ENCODE measurements at regions not wholly inside any gene's neighbourhood (a gene's known extent, or its start where the extent isn't known, plus 50 kb on each side); places are given as distances from the start of the nearest gene placed in this dataset.

DNA sequence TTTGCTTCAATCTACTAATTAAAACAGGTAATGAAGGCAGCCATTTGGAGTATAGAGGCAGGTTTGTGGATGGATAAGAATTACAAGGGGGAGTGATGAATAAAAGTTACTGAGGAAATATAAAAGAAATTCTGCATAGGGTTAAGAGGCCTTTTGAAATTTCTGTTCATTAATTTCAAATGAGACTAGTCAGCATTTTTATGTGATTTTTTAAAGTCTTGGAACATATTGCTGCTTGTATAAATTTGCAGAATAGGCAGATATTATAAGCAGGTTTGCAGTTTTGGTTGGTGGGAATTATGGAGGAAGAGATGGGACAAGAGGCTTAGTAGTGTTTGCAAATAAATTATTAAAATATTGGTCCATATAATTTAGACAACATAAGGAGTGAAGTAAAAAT lies 750.4 kb upstream of the AGA start:
- H3K36me3 ChIP-seq (ENCODE audit: control insufficient read depth, insufficient read depth, low read length), result no peaks in the 10 kb centered on the region
- no peak overlapping the region for H3K4me3 ChIP-seq (replicated peaks; ENCODE audit: low read depth, low read length)
- TF ChIP-seq CTCF (IDR thresholded peaks at IDR 0.05; ENCODE audit: insufficient read depth, low read length, poor library complexity, severe bottlenecking), result no peak
- H3K27me3 ChIP-seq (replicated peaks; ENCODE audit: control insufficient read depth, insufficient read depth, low read length), result no peaks in the 10 kb centered on the region
- DNase-seq (ENCODE audit: extremely low read depth, insufficient read length), result no peak

DNA sequence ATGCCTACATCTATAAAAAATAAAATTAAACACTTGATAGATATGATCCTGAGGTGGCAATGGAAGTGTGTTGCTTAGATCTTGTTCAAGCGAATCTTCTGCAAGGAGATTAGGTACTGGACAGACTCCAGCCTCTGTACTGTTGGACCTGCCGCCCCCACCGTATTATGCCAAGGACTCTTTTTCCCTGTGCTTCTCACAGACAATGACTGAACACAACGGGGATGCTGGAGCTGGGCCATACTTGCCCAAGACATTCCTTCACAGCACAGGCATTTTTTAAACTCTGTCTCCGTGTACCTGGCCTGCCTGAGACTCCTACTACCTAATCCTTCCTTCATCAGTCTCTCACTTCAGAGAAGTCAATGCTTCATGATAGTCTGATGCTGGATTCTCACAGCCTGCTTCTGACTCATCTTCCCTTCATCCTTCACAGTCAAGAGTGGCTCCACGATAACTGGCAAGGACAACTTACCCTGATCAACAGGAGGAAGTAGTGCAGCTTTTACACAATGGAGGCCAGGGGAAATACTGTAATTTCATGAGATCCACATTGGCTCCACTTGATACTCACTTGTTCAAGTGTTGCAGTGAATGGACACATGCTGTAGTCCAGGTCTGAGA lies 754.6 kb upstream of the AGA start:
- no peak for TF ChIP-seq CTCF (IDR thresholded peaks at IDR 0.05; ENCODE audit: insufficient read depth, low read length, poor library complexity, severe bottlenecking)
- Histone ChIP-seq H3K4me3 (replicated peaks; ENCODE audit: low read depth, low read length) (no peak overlapping the region), H3K36me3 (ENCODE audit: control insufficient read depth, insufficient read depth, low read length) (no peaks in the 10 kb centered on the region), H3K27me3 (replicated peaks; ENCODE audit: control insufficient read depth, insufficient read depth, low read length) (no peaks in the 10 kb centered on the region)
- DNase-seq (ENCODE audit: extremely low read depth, insufficient read length), result no peak

DNA sequence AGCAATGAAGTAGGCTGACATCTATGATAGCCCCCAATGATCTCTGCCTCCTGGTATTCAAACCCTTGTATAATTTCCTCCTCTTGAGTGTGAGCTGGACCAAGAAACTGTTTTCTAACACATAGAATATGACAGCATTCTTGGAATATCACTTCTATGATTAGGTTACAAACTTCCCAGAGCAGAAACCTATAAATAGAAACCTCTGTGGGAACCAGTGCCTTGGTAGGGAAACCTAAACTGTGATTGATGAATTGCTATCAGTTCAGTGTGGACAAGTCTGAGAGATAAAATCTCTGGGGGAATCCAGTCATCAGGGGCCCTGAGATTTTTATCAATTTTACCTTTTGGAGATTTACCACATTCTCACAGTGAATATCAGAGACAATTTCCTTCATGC lies 756.5 kb upstream of the AGA start:
- no peaks in the 10 kb centered on the region for H3K27me3 ChIP-seq (replicated peaks; ENCODE audit: control insufficient read depth, insufficient read depth, low read length)
- no peak for TF ChIP-seq CTCF (IDR thresholded peaks at IDR 0.05; ENCODE audit: insufficient read depth, low read length, poor library complexity, severe bottlenecking)
- no peaks in the 10 kb centered on the region for H3K36me3 ChIP-seq (ENCODE audit: control insufficient read depth, insufficient read depth, low read length)
- H3K4me3 ChIP-seq (replicated peaks; ENCODE audit: low read depth, low read length), result no peak overlapping the region
- no peak for DNase-seq (ENCODE audit: extremely low read depth, insufficient read length)

- DNase-seq (ENCODE audit: extremely low read depth, insufficient read length), result no peak
- no peak for TF ChIP-seq CTCF (IDR thresholded peaks at IDR 0.05; ENCODE audit: insufficient read depth, low read length, poor library complexity, severe bottlenecking)
- no peaks in the 10 kb centered on the region for H3K27me3 ChIP-seq (replicated peaks; ENCODE audit: control insufficient read depth, insufficient read depth, low read length)
- H3K36me3 ChIP-seq (ENCODE audit: control insufficient read depth, insufficient read depth, low read length), result no peaks in the 10 kb centered on the region
- H3K4me3 ChIP-seq (replicated peaks; ENCODE audit: low read depth, low read length), result no peak overlapping the region
These were observed 760.2 kb upstream of the AGA start for GRCh38 chr4:178202422-178202821.

- H3K36me3 ChIP-seq (ENCODE audit: control insufficient read depth, insufficient read depth, low read length), result no peaks in the 10 kb centered on the region
- no peaks in the 10 kb centered on the region for H3K27me3 ChIP-seq (replicated peaks; ENCODE audit: control insufficient read depth, insufficient read depth, low read length)
- TF ChIP-seq CTCF (IDR thresholded peaks at IDR 0.05; ENCODE audit: insufficient read depth, low read length, poor library complexity, severe bottlenecking), result no peak
- no peak for DNase-seq (ENCODE audit: extremely low read depth, insufficient read length)
- no peak overlapping the region for H3K4me3 ChIP-seq (replicated peaks; ENCODE audit: low read depth, low read length)
These were observed 763.6 kb upstream of the AGA start for GRCh38 chr4:178205826-178206225.

DNA sequence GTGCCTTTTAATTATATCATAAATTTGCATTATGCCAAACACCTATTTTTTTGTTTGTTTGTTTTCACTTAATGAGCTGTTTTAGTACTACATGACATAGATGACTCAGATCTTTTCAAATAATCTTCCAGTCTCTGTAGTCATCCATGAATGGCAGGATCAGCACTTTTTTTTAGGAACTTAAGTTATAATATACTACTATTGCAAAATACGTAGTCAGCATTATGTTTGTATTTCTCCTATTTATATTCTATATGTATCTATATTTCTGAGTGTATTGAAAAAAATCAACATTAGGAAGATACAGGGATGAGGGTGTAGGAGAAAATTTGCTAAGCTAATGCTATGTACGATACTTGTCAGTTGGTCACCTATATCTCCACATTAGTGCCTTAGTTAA lies 773.1 kb upstream of the AGA start:
- TF ChIP-seq CTCF (IDR thresholded peaks at IDR 0.05; ENCODE audit: insufficient read depth, low read length, poor library complexity, severe bottlenecking), result no peak
- Histone ChIP-seq H3K27me3 (replicated peaks; ENCODE audit: control insufficient read depth, insufficient read depth, low read length) (no peaks in the 10 kb centered on the region), H3K4me3 (replicated peaks; ENCODE audit: low read depth, low read length) (no peak overlapping the region), H3K36me3 (ENCODE audit: control insufficient read depth, insufficient read depth, low read length) (no peaks in the 10 kb centered on the region)
- DNase-seq (ENCODE audit: extremely low read depth, insufficient read length), result no peak
